GM18861 (cell line): ENCODE measurements at regions not wholly inside any gene's neighbourhood (a gene's known extent, or its start where the extent isn't known, plus 50 kb on each side); places are given as distances from the start of the nearest gene placed in this dataset.

Source experiments
- ATAC-seq: cut with Tn5 transposase; IDR thresholded peaks from one replicate; pipeline ENCODE4 v1.9.1; 2021; ENCODE audit not compliant: unreplicated experiment

- no peak for ATAC-seq
These were observed 348.2 kb downstream of the KCTD12 start for GRCh38 chr13:76538004-76538403.

- no peak for ATAC-seq
These were observed 353.0 kb downstream of the KCTD12 start for GRCh38 chr13:76533251-76533650.

- no peak for ATAC-seq
These were observed 359.2 kb downstream of the KCTD12 start for GRCh38 chr13:76527041-76527440.

GRCh38 chr13:76523740-76524340, 362.4 kb downstream of the KCTD12 start:
- no peak for ATAC-seq

- ATAC-seq: no peak
These were observed 364.0 kb downstream of the KCTD12 start for GRCh38 chr13:76522083-76522755.

- no peak for ATAC-seq
These were observed 366.5 kb downstream of the KCTD12 start for GRCh38 chr13:76519685-76520084.

GRCh38 chr13:76516586-76516985, 369.6 kb downstream of the KCTD12 start:
- ATAC-seq: no peak

- no peak for ATAC-seq
These were observed 370.2 kb downstream of the KCTD12 start for GRCh38 chr13:76516013-76516412.

DNA sequence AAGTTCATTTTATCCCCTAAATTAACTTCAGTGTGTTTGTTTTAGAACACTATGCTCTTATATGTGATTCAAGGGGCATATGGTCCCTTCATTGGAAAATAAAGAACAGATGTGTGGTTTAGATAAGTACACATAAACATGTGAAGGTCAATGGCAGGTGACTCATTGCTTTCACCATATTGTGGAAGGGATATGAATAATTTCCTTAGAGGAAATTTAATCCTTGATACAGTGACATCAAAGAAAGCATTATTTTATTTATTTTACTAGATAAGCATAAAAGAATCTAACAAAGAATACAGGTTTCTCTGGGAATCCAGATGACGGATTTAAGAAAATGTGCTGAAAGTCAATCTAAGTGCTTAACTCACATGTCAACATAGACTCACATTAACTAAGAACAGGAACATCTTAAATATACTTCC, 373.5 kb downstream of the KCTD12 start:
- no peak for ATAC-seq

DNA sequence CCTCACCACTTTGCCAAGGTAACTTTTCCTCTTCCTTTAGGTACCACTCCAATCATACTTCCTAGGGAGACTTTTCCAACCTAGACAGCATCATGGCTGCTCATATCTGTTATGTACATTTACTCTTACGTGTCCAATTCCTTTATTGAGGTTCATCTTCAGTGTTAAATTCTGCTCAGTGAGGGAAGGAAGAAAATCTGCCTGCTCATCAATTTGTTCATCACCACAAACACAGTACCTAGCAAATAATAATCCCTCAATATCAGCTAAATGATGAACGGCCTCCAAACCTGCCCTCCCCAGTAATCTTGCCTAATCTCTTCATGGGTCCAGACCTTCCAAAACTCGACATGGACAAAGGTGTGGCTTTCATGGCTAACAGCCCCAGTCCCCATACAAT, 380.8 kb downstream of the KCTD12 start:
- ATAC-seq: no peak

GRCh38 chr13:76503766-76504165, 382.4 kb downstream of the KCTD12 start:
- no peak for ATAC-seq

- ATAC-seq: no peak
These were observed 382.9 kb downstream of the KCTD12 start for GRCh38 chr13:76503291-76503690.

DNA sequence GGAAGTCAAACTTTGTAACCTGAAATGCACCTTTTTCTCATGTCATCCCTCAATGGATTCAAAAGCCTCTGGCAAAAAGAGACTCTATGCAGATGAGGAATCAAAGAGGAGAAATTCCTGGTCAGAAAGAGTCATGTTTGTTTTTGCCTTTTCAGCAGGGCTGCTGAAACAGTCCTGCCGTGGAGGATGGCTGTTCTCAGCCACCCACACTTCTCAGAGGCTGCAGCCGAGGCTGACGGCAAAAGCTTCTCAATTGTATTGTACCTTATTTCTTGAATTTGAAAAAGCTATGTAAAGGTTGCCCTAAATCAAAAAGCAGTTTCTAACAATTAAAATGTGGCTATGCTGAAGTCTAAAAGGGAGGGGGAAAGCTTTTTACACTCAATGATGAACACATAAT, 385.3 kb downstream of the KCTD12 start:
- ATAC-seq: no peak

DNA sequence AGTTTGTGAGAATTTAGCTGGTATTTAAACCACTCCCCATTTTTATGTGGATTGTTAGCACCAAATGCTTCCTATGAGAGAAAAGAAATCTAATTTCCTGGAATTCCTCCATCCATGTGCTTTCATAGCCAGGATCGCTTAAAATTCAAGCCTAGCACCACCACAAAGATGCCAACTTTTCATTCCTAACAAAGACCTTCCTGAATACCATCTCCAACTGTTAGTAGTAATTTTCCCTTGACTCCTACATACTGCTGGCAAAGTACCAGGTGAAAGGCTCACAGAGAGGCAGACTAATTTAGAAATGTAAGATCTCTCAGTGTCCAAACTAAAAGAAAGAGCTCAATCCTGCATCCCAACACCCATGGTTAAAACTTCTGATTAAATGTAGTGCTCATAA, 386.3 kb downstream of the KCTD12 start:
- no peak for ATAC-seq

DNA sequence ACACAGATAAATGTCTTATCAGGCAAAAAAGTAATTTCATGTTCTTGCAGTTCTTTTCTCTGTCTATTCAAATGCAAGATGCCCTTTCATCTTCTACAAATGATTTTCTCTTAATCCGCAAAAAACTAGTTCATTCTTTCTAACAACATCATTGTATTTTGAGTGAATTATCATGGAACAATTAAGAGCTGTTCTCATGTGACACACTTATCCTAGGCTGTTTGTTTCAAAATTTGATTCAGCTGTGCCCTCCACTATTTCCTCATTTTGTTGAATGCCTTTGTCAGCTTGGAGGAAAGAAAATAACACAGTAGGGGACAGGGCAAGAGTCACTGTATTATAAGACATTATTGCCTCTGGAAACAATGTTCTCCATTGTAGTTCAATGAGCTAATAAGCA, 396.9 kb downstream of the KCTD12 start:
- ATAC-seq: no peak

GRCh38 chr13:76481738-76482137, 404.5 kb downstream of the KCTD12 start:
- no peak for ATAC-seq

DNA sequence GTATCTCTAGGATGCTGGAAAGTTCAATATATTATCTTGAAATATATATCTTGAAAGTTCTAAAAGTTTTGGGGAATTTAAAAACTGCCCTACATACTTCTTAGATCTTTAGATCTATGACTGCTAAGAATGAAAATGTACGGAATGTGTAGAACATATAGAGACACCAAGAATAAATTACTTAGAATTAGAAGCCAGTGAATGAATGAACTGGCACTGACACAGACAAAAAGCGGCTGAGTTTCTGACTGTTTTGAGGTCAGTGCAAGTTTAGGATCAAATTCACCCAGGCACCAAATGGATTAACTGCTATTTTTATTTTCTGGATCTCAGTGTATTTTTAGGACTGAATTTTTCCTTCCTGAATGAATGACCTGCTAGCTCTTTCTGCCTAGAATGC, 411.2 kb downstream of the KCTD12 start:
- no peak for ATAC-seq

DNA sequence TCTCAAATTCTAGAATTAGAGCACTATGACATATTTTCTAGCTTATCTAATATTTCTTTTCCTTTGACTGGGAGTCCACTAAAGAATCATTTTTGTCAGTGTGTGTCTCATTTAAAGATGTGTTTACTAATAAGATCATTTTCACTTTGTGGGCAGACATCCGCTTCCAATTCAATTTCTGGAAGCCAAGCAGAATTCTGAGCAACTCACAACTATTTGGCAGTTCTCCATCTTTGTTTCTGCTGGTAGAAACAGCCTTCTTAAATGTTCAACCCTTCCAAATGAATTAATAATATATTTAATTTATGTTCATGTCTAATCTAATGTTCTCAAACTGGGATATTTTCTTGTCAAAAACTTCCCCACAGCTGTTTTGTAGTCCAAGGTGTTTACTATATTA, 411.8 kb downstream of the KCTD12 start:
- ATAC-seq: no peak

DNA sequence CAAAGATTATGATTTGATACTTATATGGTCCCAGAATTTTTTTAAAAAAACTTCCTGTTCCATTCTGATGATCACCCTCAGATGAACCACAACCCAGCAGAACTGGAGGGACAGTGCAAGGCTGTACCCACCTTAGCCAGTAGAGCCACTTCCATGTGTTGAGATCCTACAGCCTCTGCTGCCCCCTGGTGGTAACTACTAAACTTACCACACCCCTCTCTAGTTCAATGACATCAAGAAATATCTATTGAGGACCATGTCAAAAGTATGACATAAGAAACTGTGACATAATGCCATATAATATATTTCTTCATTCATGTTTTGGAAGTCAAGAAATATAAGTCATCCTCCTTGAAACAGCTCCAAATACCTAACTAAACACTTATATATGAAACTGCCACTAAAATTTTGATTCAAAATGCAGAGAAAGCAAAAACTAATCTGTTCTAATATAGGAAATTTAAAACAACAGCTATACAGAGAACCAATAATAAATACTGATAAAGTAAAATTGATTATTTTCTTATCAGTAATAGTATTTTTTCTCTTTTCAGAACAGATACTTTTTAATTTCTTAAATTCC, 412.6 kb downstream of the KCTD12 start:
- peak; percentile 99 for ATAC-seq

DNA sequence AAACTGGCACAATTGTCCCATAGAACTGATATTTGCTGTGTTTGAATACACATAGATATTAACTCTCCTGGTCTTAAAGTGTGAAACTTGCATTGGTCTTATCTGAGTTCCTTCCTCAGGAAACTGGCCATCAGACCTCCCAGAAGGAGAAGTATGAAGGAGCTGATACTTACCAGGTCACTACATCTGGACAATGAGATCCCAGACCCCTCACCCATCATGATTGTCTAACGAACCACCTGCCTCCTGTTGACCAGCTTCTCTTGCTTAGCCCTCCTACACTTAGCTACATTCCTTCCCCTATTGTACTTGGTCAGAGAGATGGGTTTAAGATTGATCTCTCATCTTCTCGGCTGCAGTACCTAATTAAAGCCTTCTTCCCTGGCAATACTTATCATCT, 413.3 kb downstream of the KCTD12 start:
- no peak for ATAC-seq

DNA sequence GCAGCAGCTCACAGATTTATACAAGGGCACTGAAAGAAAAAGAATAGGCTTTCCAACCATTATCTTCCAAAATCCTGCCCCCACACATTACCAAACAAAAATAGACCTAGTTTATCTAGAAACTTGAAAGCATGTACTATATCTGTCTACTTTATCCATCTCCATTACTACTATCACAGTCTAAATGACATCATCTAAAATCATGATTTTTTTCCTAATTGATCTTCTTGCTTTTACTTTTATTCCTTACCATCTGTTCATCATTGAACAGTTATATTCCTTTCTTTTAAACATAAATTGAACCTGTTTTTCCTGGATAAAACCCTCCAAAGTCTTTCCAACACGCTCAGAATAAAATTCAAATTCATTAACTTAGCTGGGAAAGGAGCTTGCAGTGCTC, 414.7 kb downstream of the KCTD12 start:
- ATAC-seq: no peak

GRCh38 chr13:76470991-76471390, 415.2 kb downstream of the KCTD12 start:
- ATAC-seq: no peak

DNA sequence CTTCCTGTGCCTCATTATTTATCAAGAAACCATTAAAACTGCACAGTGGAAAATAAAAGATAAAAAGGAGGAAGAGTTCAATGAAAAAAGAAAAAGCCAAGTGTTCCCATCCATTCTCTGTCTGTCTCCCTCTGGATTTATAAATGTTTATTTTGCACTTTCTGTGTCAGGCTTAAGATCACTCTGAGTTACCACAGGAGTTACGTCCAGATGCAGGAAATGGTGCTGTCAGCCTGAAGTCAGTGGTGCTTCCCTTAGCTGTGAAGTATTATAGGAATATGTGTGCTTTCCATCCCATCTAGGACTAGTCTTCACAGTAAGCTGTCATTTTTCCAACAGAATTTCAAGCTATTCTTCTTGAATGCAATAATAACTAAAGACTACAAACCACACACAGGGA, 420.2 kb downstream of the KCTD12 start:
- ATAC-seq: no peak
